A673 (cell line): ENCODE measurements at regions not wholly inside any gene's neighbourhood (a gene's known extent, or its start where the extent isn't known, plus 50 kb on each side); places are given as distances from the start of the nearest gene placed in this dataset.

Experiments used
- BruUV-seq: library from RNA; stranded (reverse); fragments of 400-500 nt; replicated peaks from 2 replicates; lab custom pipeline; 2021; lab: Mats Ljungman, UMichigan
- CTCF ChIA-PET: fragments of 300-600 bp; sonication (Branson Sonifier 250); formaldehyde crosslinking; loops from one replicate; lab custom pipeline; 2022; ENCODE audit warnings: antibody characterized with exemption; lab: Charles Lee
- POLR2A ChIA-PET: fragments of 300-600 bp; sonication (Branson Sonifier 250); formaldehyde crosslinking; loops from one replicate; lab custom pipeline; 2022; ENCODE audit warnings: antibody characterized with exemption; ENCODE audit not compliant: low non-redundant PET; lab: Charles Lee
- DNase-seq: peaks from one replicate; pipeline ENCODE4 v3.0.0-alpha.2; 2015; ENCODE audit warnings: low spot score
- H3K27ac ChIP-seq: fragments of 200-600 bp; sonication (generic); 2 replicates; pipeline ENCODE4 v1.5.1; 2016; ENCODE audit warnings: mixed run types, low read depth, mild to moderate bottlenecking, mixed read lengths, antibody characterized with exemption, low read length; ENCODE audit not compliant: poor library complexity, severe bottlenecking
- H3K27me3 ChIP-seq: fragments of 200-600 bp; sonication (generic); replicated peaks from 2 replicates; pipeline ENCODE4 v1.6.1; 2017; ENCODE audit warnings: mixed run types, low read depth, mild to moderate bottlenecking, mixed read lengths, antibody characterized with exemption, low read length; ENCODE audit not compliant: insufficient read depth, poor library complexity
- H3K36me3 ChIP-seq: fragments of 200-600 bp; sonication (generic); 2 replicates; pipeline ENCODE4 v1.6.1; 2016; ENCODE audit warnings: mixed run types, mild to moderate bottlenecking, mixed read lengths, antibody characterized with exemption, low read length; ENCODE audit not compliant: insufficient read depth, poor library complexity, severe bottlenecking
- H3K4me1 ChIP-seq: fragments of 200-600 bp; sonication (generic); 2 replicates; pipeline ENCODE4 v1.6.1; 2017; ENCODE audit warnings: mixed run types, mild to moderate bottlenecking, mixed read lengths, antibody characterized with exemption, low read length; ENCODE audit not compliant: insufficient read depth, poor library complexity, severe bottlenecking
- H3K4me3 ChIP-seq: fragments of 200-600 bp; sonication (generic); 2 replicates; pipeline ENCODE4 v1.5.1; 2016; ENCODE audit warnings: low read depth, mixed run types, mild to moderate bottlenecking, mixed read lengths, low read length; ENCODE audit not compliant: poor library complexity, severe bottlenecking
- H3K9me3 ChIP-seq: fragments of 200-600 bp; sonication (generic); 2 replicates; pipeline ENCODE4 v1.6.1; 2016; ENCODE audit warnings: mixed run types, low read depth, mild to moderate bottlenecking, mixed read lengths, antibody characterized with exemption, low read length; ENCODE audit not compliant: poor library complexity, severe bottlenecking
- CTCF ChIP-seq: fragments of 300-800, 200-600 bp; sonication (generic); conservative IDR thresholded peaks from 2 replicates; pipeline ENCODE4 v1.5.1; 2017; ENCODE audit warnings: low read depth, mild to moderate bottlenecking, antibody characterized with exemption, low read length, moderate library complexity, mixed read lengths
- EZH2 ChIP-seq: fragments of 200-600 bp; sonication (generic); IDR thresholded peaks from 2 replicates; pipeline ENCODE4 v1.6.1; 2017; ENCODE audit warnings: borderline replicate concordance, low read depth, mild to moderate bottlenecking, mixed read lengths, antibody characterized with exemption, low read length; ENCODE audit not compliant: poor library complexity, severe bottlenecking
- intact Hi-C: fragments of 100-400 bp; cut with micrococcal nuclease; formaldehyde crosslinking; loops from one replicate; pipeline ENCODE4 v1.10.0; 2022; ENCODE audit not compliant: unreplicated experiment

GRCh38 chr13:22653866-22654265, 526.9 kb upstream of the SGCG start:
- POLR2A ChIA-PET, result no interaction called here
- no peaks in the 10 kb centered on the region for H3K36me3 ChIP-seq
- DNase-seq, result no peak
- TF ChIP-seq EZH2 (no peak), CTCF (no peak)
- H3K27me3 ChIP-seq, result no peaks in the 10 kb centered on the region
- H3K9me3 ChIP-seq, result no peaks in the 10 kb centered on the region
- H3K4me3 ChIP-seq, result no peak overlapping the region
- H3K27ac ChIP-seq, result no peak overlapping the region
- no TSS peak for BruUV-seq
- CTCF ChIA-PET, result no interaction called here
- H3K4me1 ChIP-seq, result no peaks in the 10 kb centered on the region
- intact Hi-C loops, result no loop called here

GRCh38 chr13:22655106-22655852, 525.5 kb upstream of the SGCG start:
- Histone ChIP-seq H3K4me1 (no peaks in the 10 kb centered on the region), H3K36me3 (no peaks in the 10 kb centered on the region), H3K27me3 (no peaks in the 10 kb centered on the region), H3K9me3 (no peaks in the 10 kb centered on the region), H3K4me3 (no peak overlapping the region), H3K27ac (no peak overlapping the region)
- intact Hi-C loops, result no loop called here
- no peak for DNase-seq
- no TSS peak for BruUV-seq
- ChIA-PET CTCF (no interaction called here), POLR2A (no interaction called here)
- TF ChIP-seq EZH2 (no peak), CTCF (no peak)

- no TSS peak for BruUV-seq
- no peak for DNase-seq
- Histone ChIP-seq H3K4me3 (no peak overlapping the region), H3K4me1 (no peaks in the 10 kb centered on the region), H3K27me3 (no peaks in the 10 kb centered on the region), H3K27ac (no peak overlapping the region), H3K9me3 (no peaks in the 10 kb centered on the region), H3K36me3 (no peaks in the 10 kb centered on the region)
- TF ChIP-seq CTCF (no peak), EZH2 (no peak)
- CTCF ChIA-PET, result no interaction called here
- intact Hi-C loops, result no loop called here
- POLR2A ChIA-PET, result no interaction called here
Measured at GRCh38 chr13:22662771-22663170, 518.0 kb upstream of the SGCG start.
